ENCODE measurements at regions not wholly inside any gene's neighbourhood (a gene's known extent, or its start where the extent isn't known, plus 50 kb on each side); places are given as distances from the start of the nearest gene placed in this dataset.
"Not testable (repeated sequence)": the region's sequence is repeated elsewhere in the genome, so short reads cannot be mapped to it uniquely, and the experiment has no call there.

DNA sequence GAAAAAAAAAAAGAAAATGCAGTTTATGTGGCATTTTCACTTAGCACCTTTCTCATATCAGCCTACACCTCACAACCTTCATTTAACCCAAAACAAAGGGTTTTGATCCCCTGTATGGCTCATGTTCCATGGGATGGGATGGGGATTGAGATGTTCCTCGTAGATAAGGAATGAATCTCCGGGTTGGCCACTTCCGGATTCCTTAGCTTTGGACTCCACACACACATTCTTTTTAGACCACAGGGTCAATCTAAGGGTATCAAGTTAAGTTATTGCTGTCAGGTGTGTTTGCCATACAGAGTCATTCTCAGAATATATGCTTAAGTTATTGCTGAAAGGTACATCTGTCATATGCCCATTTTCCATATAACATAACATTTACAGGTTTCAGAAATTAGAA, 301.4 kb upstream of the TGFBR2 start:
- DNase-seq: no peak

DNA sequence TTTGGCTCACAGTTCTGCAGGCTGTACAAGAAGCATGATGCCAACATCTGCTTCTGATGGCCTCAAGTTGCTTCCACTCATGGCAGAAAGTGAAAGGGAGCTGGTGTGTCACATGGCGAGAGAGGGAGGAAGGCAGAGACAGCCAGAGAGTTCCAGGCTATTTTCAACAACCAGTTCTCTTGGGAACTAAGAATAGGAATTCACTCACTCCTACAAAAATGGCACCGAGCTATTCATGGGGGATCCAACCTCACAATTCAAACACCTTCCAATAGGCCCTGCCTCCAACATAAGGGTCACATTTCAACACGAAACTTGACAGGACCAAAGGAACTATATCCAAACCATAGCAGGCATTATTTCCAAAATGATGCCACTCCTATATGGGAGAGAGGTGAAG, 299.5 kb upstream of the TGFBR2 start:
- no peak for DNase-seq

DNA sequence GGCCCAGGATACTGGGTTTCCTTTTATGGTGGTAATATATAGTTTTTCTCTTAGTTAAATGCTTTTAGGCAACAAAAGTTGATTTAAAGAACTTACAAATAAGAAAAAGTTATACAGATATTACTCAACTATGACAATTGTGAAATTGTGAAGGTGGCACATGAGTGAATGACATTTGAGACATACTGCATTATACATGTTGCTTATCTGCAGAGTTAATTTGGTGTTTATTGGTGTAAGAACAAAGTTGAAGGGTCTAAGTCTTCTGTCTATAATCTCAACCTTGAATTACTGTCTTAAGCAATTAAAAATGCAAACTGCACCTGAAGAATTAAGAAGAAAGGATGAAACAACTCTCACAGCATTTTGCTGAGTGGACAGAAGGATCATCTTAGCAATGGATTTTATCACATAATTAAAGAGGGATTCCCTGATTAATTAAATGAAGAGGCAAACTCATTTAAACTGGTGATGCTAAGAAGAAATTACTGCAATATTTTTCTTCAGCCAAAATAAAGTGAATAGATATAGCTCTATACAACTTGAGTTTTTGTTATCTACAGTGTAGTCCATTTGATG, 298.9 kb upstream of the TGFBR2 start:
- DNase-seq: no peak

DNA sequence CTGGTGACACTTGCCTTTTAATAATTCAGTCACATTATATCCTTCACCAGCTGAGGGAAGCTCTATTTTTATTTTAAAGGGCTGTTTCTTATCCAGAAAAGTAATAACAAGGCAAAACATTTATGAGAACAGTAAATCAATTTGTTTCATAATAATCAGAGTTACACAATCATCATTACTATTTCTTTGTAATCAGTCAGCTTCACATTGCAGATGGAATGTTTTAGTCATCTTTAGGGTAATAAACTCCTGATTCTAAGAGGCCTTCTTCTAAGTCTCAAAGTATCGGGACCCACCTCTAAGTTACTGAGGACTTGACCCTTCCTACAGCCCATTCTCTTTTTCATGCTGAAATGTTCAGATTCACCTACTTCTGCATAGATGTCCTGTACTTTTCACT, 298.3 kb upstream of the TGFBR2 start:
- DNase-seq: peak; percentile 73

DNA sequence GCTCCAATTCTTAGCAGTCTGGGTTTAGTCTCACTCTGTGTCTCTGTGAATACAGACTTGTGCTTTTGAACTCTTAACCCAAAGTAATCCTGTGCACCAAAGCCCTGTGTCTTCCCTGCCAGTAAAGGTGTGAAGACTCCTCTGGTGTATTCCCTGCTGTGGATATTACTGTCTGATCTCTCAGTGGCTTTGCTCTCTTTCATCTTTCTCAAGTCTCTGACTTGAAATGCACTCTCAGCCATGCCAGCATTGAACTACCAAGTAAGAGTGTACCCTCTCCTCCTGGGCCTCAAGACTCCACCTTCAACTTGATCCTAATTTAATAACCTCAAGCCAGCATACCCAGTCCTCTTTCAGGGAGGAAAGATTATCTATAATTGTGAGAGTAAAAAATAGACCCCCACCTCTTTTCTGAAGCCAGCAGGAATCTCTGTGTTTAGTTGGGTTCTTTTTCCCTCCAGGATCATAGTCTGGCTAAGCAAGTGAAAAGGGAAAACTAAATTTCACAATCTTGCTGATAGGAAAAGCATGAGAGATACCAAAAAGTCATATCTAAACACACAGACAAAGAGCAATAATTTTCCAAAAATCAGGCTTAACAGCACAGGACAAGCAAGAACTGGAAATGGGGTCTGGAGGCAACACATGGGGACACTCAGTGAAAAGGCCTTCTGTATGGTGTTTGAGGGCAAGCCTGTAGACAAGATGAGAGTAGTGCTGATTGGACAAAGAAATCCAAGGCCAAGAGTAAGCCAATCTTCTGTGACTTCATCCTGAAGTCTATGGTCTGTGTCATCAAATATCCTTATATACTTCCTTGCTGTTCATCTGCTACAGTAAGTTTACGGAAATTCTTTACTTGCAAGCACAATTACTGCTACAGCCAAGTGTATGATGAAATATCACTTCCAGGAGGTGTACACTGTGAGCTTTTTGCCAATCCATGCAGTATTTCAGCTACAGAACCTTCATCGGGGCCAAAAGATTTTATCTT, 296.1 kb upstream of the TGFBR2 start:
- DNase-seq: peak; percentile 55

DNA sequence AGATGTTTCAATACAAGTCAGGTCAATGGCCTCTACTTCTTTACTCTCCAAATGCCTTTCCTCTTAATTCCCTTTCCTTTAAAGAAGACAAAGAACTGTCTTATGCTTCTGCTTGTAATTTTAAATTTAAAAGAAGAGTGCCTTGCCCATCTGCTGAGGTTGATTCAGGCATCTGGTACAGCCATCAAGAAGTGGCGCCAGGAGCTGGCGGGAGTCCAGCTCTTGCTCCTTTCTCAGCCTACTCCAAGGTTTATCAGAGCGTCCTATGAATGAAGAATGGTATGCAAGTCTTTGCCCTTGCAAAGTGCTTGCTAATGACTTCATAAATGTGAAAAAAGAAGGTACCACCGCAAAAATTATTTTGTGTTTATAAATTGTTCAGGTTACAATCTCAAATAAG, 294.6 kb upstream of the TGFBR2 start:
- DNase-seq: no peak

DNA sequence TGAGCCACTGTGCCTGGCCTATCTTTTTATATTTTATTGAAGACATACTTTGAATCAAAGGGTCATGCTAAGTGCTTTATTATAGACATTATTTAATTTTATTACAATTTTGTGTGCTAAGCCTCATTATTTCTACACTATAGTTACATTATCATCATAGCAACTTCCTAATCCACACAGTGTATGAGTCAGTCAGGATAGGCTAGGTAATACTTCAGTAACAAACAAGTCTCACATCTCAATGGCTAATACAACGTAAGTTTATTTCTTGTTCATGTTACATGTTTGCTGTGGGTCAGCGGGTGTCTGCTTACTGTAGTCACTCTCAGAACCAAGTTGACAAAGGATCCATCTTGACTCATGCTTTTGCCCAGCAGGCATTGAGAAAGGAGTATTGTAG, 292.6 kb upstream of the TGFBR2 start:
- DNase-seq: no peak

DNA sequence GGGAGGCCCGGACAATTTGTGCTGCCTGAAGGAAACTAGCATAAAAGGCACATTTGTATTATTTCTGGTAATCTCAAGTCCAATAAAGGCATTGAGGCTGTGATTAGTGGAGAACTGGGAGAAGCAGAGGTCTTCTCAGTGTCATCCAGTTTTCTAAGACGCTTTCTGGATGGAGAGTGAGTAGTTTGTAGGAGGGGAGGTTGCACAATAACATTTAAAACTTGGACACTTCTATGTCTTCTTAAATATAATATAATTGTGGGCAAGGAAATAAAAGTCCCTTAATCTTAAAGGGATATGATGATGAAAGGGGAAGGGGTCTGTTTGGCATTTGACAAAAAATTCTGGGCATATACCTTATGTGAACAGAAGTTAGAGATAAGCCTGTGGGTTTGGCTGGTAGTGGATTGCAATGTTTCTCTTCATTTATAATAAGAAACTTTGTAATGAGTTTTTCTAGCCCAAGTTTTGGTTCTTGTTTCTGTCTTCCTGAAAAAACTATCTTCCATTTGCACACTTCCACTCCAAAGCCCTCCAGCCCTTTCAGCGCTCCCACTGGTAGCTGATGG, 291.6 kb upstream of the TGFBR2 start:
- DNase-seq: no peak

DNA sequence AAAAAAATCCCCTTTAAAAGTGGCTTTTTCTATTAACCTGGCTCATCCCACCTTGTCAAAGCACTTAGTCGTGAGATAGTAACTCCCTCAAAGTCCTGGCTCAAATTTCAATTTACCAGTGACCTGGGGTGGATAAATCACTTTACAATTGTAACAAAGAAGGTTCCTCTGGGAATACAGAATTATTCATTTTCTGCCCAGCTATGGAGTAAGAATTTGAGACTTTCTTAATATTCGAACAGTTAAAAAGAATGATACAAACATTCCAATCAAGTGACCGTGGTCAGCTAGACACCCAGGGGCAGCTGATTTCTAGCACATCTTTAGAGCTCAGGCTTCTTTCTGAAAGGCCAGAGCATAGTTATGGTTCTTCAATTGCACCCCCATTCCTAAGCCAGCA, 291.0 kb upstream of the TGFBR2 start:
- peak; percentile 71 for DNase-seq

DNA sequence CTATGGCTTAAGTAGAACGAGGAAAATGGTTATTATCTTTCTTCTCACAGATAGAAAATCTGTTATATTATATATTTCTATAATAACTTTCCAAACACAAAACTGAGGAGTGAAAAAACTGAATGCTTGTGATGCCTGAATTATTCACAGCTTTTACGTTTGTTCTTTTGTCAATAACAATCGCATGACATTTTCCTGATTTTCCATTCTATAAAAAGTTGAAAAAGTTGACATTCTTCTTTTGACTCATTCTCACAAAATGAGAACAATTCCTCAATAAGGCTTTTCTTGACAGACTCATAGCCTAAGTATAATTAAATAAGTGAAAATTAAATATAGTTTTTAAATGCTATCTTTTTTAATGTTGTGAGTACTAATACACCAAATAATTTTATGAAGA, 288.8 kb upstream of the TGFBR2 start:
- no peak for DNase-seq

DNA sequence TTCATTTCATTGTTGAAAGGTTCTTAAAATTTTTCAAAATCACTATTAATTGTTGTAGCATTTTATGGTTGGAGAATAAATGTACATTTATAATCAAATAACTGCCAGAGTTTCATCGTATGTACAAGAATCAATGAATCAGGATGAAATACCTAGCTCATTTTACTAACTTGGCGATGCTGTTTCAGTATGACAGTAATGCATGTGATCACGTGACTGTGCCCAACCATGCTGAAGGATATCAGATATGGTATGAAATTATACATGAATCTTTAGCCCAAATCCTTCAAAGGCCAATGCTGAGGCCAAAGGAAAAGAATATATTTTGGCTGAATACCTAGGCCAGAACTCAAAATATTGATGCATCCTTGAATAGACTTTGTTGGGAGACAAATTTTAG, 288.3 kb upstream of the TGFBR2 start:
- no peak for DNase-seq

DNA sequence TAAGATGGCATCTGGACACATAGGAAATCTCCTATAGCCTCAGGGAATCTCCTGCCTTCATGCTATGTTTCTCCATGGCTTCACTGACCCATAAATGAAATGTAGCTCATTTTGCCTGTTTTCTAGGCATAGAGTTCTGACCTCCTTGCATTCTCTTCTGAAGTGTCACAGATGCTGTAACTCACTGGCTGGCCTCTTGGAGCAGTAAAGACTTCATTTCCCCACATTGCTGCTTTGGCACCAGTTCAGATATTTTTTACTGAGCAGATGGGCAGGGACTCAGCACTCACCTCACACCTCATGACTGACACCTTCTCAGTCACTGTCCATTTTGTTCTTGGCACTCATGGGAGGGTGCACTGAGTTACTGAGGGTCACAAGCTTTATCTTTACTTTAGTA, 286.7 kb upstream of the TGFBR2 start:
- DNase-seq: peak; percentile 51

DNA sequence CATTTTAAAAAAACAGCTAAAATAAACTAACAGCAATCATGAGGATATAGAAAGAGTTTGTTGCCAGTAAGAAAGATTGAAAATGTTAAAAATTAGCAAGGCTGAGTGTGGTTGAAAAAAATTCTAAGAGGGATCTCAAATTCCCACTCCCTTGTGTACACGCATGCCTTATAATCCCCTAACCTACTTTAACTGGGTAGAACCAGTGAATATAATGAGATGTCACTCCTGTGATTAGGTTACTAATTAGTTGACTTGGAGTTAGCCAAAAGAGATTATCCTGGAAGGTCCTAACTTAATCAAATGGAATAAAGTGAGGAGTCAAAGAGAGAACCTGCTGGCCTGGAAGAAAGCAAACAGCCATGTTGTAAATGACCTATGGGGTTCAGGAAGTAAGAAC, 286.0 kb upstream of the TGFBR2 start:
- no peak for DNase-seq

DNA sequence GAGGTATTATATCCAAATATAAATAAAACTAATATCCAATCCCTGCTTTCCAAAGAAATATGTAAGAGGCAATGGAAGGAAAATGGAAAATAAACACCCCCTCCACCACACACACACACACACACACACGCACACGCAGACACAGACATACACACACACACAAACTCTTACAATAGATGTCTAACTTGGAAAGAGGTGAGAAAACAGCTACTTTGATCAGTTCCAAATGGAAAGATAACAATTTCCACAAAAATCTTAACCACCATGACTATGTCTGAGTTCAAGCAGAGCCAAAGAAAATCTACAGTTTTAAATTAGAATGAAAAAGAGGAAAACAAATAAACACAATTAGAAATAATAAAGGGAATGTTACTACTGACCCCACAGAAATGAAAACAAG, 285.3 kb upstream of the TGFBR2 start:
- DNase-seq: no peak

DNA sequence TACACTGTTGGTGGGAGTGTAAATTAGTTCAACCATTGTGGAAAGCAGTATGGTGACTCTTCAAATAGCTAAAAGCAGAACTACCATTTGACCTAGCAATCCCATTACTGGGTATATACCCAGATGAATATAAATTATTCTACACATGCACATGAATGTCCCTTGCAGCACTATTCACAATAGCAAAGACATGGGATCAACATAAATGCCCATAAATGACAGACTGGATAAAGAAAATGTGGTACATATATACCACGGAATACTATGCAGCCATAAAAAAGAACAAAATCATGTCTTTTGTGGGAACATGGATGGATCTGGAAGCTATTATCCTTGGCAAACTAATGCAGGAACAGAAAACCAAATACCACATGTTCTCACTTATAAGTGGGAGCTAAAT, 282.8 kb upstream of the TGFBR2 start:
- DNase-seq: not testable (repeated sequence)

DNA sequence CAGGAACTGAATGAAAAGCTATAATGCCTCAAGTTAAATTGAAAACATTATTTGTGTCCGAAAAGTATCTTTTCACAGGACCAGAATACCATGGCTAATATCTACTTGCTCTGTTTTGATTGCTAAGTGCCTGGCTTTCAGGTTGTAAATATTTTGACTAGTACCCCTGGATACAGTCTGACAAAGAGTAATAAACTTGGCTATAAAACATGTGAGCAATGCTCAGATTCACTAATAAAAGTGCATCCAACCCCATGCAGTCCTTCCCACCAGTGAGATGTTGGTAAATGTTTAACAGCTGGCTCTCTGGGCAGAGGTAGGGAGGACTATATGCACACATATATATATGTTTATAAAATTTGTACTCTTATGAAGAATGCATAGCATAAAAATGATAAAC, 281.8 kb upstream of the TGFBR2 start:
- DNase-seq: peak; percentile 49

DNA sequence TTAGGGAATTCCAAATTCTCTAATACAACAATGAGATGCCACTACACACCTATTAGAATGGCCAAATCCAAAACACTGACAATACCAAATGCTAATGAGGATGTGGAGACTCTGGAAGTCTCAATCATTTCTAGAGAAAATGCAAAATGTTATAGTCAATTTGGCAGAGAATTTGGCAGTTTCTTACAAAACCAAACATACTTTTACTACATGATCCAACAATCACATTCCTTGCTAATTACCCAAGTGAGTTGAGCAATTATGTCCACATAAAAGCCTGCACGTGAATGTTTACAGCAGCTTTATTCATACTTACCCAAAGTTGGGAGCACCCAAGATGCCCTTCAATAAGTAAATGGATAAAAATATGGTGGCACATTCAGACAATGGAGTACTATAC, 278.4 kb upstream of the TGFBR2 start:
- peak; percentile 42 for DNase-seq

DNA sequence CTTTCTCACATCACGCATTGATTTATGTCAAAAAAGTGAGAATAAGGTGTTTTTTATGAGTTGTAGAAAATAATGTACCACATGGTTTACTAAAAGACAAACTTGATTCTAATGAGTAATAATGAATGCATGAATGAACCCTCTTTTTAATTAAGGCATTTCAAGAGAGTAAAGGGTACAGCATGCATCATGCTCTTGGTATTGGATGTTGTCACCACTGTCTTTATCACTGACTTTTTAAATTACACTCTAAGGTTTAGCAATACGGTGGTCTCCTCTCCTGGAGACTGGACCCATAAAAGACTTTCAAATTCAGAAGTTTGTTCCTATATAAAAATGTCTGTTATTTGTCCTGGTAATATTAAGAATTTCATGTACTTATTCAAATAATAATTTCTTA, 277.5 kb upstream of the TGFBR2 start:
- not testable (repeated sequence) for DNase-seq

DNA sequence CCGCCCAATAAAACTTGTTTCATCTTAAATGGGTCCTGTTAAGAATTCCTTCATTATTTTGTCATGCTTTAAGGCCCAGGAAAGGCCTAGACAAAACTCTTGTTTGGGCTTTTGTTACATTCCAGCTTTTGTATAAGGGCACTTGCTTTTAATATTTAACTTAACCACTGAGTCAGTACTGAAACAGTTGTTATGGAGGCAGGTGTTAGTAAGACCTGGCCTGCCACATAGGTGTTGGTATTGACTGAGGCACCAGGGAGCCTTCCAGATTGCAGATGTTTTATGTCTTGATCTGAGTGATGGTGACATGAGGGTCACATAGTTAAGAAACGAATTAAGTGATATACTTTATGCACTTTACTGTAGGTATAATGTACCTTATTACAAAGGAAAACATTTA, 274.9 kb upstream of the TGFBR2 start:
- DNase-seq: no peak

DNA sequence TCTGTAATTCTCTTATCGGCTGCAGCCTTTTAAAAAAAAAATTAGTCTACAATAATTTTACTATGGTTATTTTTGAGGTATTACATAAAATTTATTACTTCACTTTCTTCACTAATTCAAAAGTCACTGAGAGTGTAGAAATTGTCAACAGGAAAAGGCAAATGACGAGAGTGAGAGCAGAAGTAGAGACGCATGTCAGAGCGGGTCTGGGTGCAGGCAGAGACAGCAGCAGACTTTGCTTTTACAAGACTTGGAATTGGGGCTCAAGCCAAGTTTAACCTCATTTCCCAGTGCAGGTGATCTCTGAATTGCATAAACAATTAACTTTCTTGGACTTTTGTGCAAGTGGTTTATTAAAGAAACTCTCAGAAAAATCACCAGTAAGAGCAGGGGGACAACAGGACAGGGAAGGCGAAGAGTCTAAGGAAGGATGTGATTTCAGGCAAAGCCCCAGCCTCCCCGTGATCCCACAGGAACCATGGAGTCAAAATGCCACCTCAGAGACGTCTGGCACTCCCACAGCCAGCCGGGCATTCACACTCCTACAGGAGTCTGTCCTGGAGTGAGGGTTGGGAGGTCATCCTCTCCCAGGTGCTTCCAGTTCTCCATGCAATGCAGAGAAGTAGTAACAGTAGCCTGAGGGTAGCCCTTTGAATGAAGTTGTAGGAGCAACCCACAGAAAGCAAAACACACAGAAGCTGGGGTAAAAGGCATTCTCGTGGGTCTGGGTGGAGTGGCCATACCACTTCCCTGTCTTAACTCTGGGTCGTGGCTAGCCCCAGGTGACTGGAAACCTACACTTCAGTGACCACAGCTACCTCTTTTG, 274.0 kb upstream of the TGFBR2 start:
- DNase-seq: no peak

DNA sequence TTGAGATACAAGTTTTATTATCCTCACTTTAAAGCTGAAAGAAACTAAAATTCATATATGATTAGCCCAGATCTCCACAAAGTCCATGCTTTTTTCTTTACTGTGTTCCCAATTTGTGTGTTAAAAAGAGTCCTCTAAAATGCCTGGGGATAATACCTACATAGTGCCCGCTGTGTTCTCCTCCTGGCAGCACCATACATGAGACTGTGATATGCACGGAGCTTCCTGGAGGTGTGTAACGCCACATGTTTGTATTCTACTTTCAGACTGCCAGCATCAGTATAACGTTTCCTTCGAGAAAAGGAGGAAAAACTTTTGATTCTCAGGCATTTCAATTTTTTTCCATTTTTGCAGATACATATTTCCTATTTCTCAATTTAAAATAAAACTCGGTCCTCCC, 273.3 kb upstream of the TGFBR2 start:
- DNase-seq: no peak

DNA sequence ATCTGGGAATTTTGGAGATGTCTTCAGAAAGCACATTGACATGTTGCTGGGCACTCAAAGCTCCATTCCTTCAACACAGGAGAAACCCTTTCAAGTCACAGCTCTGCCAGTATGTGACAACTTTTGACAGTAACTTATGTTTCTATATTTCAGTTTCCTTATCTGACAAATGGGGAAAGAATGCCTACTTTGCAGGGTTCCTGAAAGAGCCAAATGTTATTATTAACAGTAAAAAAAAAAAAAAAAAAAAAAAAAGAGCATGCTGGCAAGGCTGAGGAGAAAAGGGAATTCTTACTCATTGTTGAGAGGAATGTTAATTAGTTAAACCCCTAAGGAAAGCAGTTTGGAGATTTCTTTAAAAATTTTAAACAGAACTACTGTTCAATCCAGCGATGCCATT, 272.5 kb upstream of the TGFBR2 start:
- peak; percentile 60 for DNase-seq

DNA sequence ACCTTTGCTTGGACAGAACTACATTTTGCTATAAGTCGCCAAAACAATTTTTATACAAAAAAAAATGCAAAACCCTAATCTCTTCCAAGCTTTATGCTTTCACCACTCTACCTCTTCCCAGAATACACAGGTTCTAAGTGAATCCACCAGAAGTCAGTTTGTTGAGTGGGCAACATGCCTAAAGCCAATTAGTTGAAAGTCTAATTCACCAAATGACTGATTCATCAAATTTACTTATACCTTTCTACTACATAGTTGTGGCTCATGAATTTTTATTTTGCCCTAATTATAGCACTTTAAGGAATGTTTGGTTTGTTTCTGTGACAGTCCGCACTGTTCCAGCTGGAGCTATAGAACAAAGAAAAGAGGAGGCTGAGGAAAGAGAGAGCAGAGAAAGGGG, 265.9 kb upstream of the TGFBR2 start:
- DNase-seq: peak; percentile 31
